IMR-90 (cell line): ENCODE measurements at regions not wholly inside any gene's neighbourhood (a gene's known extent, or its start where the extent isn't known, plus 50 kb on each side); places are given as distances from the start of the nearest gene placed in this dataset.

Source experiments
- CHD1 ChIP-seq: IDR thresholded peaks from 2 replicates; pipeline ENCODE4 v1.6.1; 2012; ENCODE audit warnings: low read depth, low read length, improper control_type of control experiment
- CTCF ChIP-seq: conservative IDR thresholded peaks from 2 replicates; pipeline ENCODE4 v1.5.1; 2012; ENCODE audit warnings: mild to moderate bottlenecking, low read depth, low read length, improper control_type of control experiment
- MAFK ChIP-seq: IDR thresholded peaks from 2 replicates; pipeline ENCODE4 v1.6.1; 2012; ENCODE audit warnings: low read depth, low read length, improper control_type of control experiment
- RCOR1 ChIP-seq: IDR thresholded peaks from 2 replicates; pipeline ENCODE4 v1.6.1; 2012; ENCODE audit warnings: mild to moderate bottlenecking, low read length, improper control_type of control experiment; ENCODE audit not compliant: insufficient replicate concordance
- RFX5 ChIP-seq: IDR thresholded peaks from 2 replicates; pipeline ENCODE4 v1.8.0; 2012; ENCODE audit warnings: low read depth, mild to moderate bottlenecking, low read length, moderate library complexity

- TF ChIP-seq CTCF = no peak
- no peak for TF ChIP-seq RFX5
- TF ChIP-seq MAFK = no peak
- TF ChIP-seq RCOR1 = no peak
- no peak for TF ChIP-seq CHD1
These were observed 1471.6 kb upstream of the ADGRL3 start for GRCh38 chr4:59728496-59728895.
